Gastroesophageal sphincter (tissue), 3 donors: ENCODE measurements at regions not wholly inside any gene's neighbourhood (a gene's known extent, or its start where the extent isn't known, plus 50 kb on each side); places are given as distances from the start of the nearest gene placed in this dataset.

Experiments used
- CTCF ChIP-seq, 4 experiments: fragments of 200-600 bp in 2 of 4; fragments of 450-650 bp in 2 of 4; sonication (generic) in 1 of 4; IDR thresholded peaks; one replicate each; pipeline ENCODE4 v1.5.1; 2017 to 2019; ENCODE audit warnings: antibody characterized with exemption in 4 of 4, mild to moderate bottlenecking in 2 of 4, moderate library complexity in 2 of 4
- EP300 ChIP-seq: sonication (generic); formaldehyde crosslinking; IDR thresholded peaks from one replicate; pipeline ENCODE4 v1.6.1; 2017; ENCODE audit warnings: antibody characterized with exemption, mild to moderate bottlenecking
- POLR2A ChIP-seq, 2 donors: fragments of 450-650 bp; IDR thresholded peaks; one replicate each; pipeline ENCODE4 v1.6.1; 2017; ENCODE audit warnings: antibody characterized with exemption in 2 of 2, mild to moderate bottlenecking in 2 of 2, moderate library complexity in 1 of 2
- POLR2AphosphoS5 ChIP-seq: sonication (generic); formaldehyde crosslinking; IDR thresholded peaks from one replicate; pipeline ENCODE4 v1.6.1; 2017; ENCODE audit warnings: antibody characterized with exemption

DNA sequence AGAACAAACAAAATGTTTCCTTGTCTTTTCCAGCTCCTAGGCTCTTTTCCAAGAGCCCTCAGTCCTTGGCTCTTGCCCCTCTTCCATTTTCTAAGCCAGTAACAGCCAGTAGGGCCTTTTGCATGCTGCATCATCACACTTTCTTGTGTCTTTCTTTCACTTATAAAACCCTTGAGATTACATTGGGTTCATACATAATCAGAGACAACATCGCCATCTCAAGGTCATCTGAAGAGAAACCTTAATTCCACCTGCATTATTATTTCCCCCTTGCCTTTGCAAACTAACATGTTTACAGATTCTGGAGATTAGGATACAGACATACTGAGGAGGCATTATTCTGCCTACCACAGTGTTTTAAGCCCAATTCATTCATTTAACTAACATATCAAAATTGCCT lies 697.3 kb downstream of the TRIB2 start:
- TF ChIP-seq POLR2AphosphoS5: no peak
- TF ChIP-seq CTCF (IDR thresholded peaks at IDR 0.05): no peak
- no peak for TF ChIP-seq POLR2A (IDR thresholded peaks at IDR 0.05)
- TF ChIP-seq EP300: no peak
